GM12872 (cell line): ENCODE measurements at regions not wholly inside any gene's neighbourhood (a gene's known extent, or its start where the extent isn't known, plus 50 kb on each side); places are given as distances from the start of the nearest gene placed in this dataset.

ENCODE experiments used
- TF ChIP-seq, protein P1 (sequence below): IDR thresholded peaks from 3 replicates; pipeline ENCODE4 v1.5.1; 2011; ENCODE audit warnings: low read depth, mild to moderate bottlenecking, low read length, moderate library complexity; ENCODE audit not compliant: insufficient read depth

DNA sequence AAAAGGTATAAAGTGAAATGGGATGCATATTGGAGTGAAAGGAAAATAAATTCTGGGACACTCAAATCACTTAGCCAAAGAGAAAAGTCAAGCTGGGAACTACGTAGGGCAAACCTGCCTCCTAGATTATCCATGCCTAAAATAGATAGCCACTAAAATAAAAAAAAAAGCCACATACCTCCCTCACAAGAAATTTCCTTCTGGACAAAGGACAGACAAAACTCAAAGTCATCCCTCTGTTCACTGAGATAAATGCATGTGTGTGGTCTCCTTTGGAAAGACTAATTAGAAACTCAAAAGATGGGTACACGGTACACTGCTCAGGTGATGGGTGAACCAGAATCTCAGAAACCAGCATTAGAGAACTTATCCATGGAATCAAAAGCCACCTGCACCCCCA lies 65.2 kb upstream of the MME start:
- TF ChIP-seq, protein P1, sequence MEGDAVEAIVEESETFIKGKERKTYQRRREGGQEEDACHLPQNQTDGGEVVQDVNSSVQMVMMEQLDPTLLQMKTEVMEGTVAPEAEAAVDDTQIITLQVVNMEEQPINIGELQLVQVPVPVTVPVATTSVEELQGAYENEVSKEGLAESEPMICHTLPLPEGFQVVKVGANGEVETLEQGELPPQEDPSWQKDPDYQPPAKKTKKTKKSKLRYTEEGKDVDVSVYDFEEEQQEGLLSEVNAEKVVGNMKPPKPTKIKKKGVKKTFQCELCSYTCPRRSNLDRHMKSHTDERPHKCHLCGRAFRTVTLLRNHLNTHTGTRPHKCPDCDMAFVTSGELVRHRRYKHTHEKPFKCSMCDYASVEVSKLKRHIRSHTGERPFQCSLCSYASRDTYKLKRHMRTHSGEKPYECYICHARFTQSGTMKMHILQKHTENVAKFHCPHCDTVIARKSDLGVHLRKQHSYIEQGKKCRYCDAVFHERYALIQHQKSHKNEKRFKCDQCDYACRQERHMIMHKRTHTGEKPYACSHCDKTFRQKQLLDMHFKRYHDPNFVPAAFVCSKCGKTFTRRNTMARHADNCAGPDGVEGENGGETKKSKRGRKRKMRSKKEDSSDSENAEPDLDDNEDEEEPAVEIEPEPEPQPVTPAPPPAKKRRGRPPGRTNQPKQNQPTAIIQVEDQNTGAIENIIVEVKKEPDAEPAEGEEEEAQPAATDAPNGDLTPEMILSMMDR, result no peak

DNA sequence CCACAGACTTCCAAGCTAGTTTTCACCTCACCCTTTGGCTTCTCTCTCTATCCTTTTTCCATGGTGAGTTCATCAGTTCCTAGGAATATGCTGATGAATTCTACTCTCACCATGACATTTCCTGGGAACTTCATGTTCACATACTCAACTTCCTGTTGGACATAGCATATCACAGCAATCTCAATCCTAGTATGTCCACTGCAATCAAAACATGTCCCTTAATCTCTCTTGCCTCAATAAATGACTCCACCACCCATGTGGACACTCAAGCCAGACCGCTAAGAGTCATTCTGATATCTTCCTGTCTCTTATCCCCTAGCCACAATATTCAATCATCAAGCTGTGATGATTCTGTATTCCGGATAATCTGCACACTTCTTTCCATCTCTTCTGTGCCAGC lies 66.7 kb upstream of the MME start:
- TF ChIP-seq, protein P1, result no peak

- TF ChIP-seq, protein P1, result no peak
Observed at GRCh38 chr3:155012584-155012983, 67.5 kb upstream of the MME start.

DNA sequence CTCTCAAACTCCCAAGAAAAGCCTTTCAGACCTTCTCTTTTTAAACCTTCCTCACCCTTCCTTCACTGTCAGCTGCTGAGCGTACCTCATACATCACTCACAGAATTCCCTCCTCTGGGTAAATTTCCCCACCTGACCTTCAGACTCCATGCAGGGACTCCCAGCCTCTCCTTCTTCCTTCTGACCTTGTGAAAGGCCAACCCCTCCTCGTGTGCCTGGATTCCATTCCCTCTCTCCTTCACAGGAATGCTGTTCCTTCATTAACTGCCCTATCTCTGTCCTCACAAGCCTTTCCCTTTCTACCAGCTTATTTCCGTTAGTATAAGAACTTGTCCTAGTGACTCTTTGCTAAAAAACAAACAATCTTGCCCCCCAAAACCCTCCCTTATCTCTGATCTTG lies 69.7 kb upstream of the MME start:
- TF ChIP-seq, protein P1, result no peak

DNA sequence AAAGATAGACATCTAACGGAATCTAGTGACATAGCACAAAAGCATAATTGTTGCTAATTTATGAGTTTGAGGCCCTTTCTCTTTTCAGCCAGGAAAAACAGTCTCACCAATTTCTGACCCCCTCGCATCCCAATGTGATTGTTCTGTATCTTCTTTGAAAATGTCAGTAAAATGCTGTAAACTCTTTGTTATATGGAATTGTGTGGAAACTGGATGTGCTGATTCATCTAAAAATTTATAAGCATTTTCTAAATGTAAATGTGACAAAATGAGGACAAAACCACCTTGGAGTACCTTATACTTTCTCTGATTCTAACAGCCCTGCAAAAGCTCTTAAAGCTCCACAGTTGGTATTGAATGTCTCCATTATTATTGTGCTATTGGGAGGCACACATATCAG lies 70.9 kb upstream of the MME start:
- TF ChIP-seq, protein P1, result no peak

DNA sequence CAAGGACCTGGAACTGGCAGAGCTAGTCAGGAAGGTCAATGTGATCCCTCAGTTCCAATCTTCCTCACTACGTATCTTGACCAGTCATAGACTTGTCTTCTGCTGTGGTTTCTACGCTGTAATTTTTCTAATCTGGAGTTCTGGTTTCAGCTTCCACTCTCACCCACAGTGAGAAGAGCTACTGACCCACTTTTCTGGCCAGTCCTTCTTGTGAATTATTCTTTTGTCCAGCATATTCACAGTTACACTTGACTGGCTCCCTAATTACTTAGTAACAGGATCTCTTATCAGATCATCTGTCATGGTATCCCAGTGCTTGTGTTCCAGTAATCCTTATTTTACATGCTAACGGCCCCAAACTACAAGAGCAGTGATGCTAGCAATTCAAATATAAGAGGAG lies 72.4 kb upstream of the MME start:
- TF ChIP-seq, protein P1, result no peak

- TF ChIP-seq, protein P1, result no peak
Observed at GRCh38 chr3:155001289-155002010, 78.7 kb upstream of the MME start.
